ENCODE measurements at regions not wholly inside any gene's neighbourhood (a gene's known extent, or its start where the extent isn't known, plus 50 kb on each side); places are given as distances from the start of the nearest gene placed in this dataset.

DNA sequence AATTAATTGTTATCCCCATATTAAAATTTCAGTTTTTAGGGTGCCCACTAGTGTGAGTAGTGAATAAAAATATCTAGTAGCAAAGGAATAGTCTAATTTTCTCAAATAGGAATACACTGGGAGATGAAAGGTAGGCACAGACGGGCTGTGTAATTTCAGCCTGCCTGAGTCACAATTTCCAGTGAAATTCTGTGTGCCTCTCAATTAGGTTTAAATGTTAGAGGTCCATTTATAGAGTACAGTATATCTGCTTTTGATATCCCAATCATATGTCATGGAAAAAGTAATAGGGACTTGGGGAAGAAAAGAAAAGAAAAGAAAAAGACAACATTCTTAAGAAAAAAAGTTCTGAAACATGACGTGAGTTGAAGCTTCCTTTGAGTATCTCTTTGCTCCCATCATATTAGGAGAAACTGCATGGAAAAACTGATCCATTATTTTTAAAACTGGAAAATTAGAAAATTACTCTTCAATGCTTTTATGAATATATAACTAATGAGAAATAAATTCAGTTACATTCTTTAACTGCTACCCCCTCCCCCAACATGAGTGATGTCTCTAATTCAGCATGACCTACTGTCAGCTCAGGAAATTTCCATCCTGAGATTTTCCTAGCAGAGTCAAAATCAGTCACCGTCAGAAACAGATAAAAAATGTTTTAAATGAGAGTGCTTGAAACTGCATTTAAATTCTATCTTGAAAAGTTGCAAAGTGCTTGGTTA is 473.8 kb upstream of the HSF2 start:
- TF ChIP-seq GATA2 (IDR thresholded peaks at IDR 0.05; ENCODE audit: low read depth, low read length) = no peak
- TF ChIP-seq GATA3 (IDR thresholded peaks at IDR 0.05; ENCODE audit: low read depth, low read length) = no peak

Measured in SH-SY5Y (cell line).